ENCODE measurements at regions not wholly inside any gene's neighbourhood (a gene's known extent, or its start where the extent isn't known, plus 50 kb on each side); places are given as distances from the start of the nearest gene placed in this dataset.
"Not testable (repeated sequence)": the region's sequence is repeated elsewhere in the genome, so short reads cannot be mapped to it uniquely, and the experiment has no call there.

GRCh38 chr5:125455041-125455440, 708.6 kb upstream of the ZNF608 start:
- TF ChIP-seq CTCF (IDR thresholded peaks at IDR 0.05) = no peak
- no peak for TF ChIP-seq POLR2AphosphoS5 (IDR thresholded peaks at IDR 0.05)
- TF ChIP-seq EP300 (IDR thresholded peaks at IDR 0.05) = no peak
- TF ChIP-seq POLR2A (IDR thresholded peaks at IDR 0.05) = no peak
- Histone ChIP-seq H3K9me3 (no peaks in the 10 kb centered on the region), H3K27me3 (no peaks in the 10 kb centered on the region), H3K4me1 (no peaks in the 10 kb centered on the region), H3K4me3 (no peak overlapping the region), H3K36me3 (no peaks in the 10 kb centered on the region), H3K27ac (no peak overlapping the region)
- no peak for DNase-seq (ENCODE audit: low spot score in 2 of 2)
- WGBS = 57% methylated on average over 1 of the region's 1 CpG

GRCh38 chr5:125456005-125456404, 709.6 kb upstream of the ZNF608 start:
- not testable (repeated sequence) for H3K36me3 ChIP-seq; H3K9me3 ChIP-seq; H3K27ac ChIP-seq; H3K4me3 ChIP-seq; DNase-seq (ENCODE audit: low spot score in 2 of 2); H3K27me3 ChIP-seq; H3K4me1 ChIP-seq
- WGBS = 88% methylated on average over 4 of the region's 4 CpGs

- H3K4me1 ChIP-seq = no peaks in the 10 kb centered on the region
- H3K9me3 ChIP-seq = no peaks in the 10 kb centered on the region
- no peak for DNase-seq (ENCODE audit: low spot score in 2 of 2)
- H3K27ac ChIP-seq = no peak overlapping the region
- no peak for TF ChIP-seq EP300 (IDR thresholded peaks at IDR 0.05)
- no peak for TF ChIP-seq POLR2A (IDR thresholded peaks at IDR 0.05)
- TF ChIP-seq POLR2AphosphoS5 (IDR thresholded peaks at IDR 0.05) = no peak
- TF ChIP-seq CTCF (IDR thresholded peaks at IDR 0.05) = no peak
- H3K27me3 ChIP-seq = no peaks in the 10 kb centered on the region
- H3K4me3 ChIP-seq = no peak overlapping the region
- 82% methylated on average over 4 of the region's 4 CpGs for WGBS
- no peaks in the 10 kb centered on the region for H3K36me3 ChIP-seq
These were observed 711.2 kb upstream of the ZNF608 start for GRCh38 chr5:125457617-125458016.

GRCh38 chr5:125458949-125459348, 712.5 kb upstream of the ZNF608 start:
- H3K9me3 ChIP-seq; H3K27ac ChIP-seq; H3K27me3 ChIP-seq; H3K36me3 ChIP-seq; DNase-seq (ENCODE audit: low spot score in 2 of 2); H3K4me3 ChIP-seq; H3K4me1 ChIP-seq: not testable (repeated sequence)
- WGBS = 90% methylated on average over 2 of the region's 2 CpGs

GRCh38 chr5:125461641-125462072, 715.2 kb upstream of the ZNF608 start:
- Histone ChIP-seq H3K36me3 (no peaks in the 10 kb centered on the region), H3K27ac (no peak overlapping the region), H3K27me3 (no peaks in the 10 kb centered on the region), H3K4me3 (no peak overlapping the region), H3K4me1 (no peaks in the 10 kb centered on the region), H3K9me3 (no peaks in the 10 kb centered on the region)
- 78% methylated on average over 5 of the region's 5 CpGs for WGBS
- DNase-seq (ENCODE audit: low spot score in 2 of 2) = no peak
- TF ChIP-seq CTCF (IDR thresholded peaks at IDR 0.05) (no peak), POLR2A (IDR thresholded peaks at IDR 0.05) (no peak), EP300 (IDR thresholded peaks at IDR 0.05) (no peak), POLR2AphosphoS5 (IDR thresholded peaks at IDR 0.05) (no peak)

- no peak overlapping the region for H3K4me3 ChIP-seq
- WGBS = 62% methylated on average over 3 of the region's 3 CpGs
- TF ChIP-seq CTCF (IDR thresholded peaks at IDR 0.05) = no peak
- TF ChIP-seq POLR2A (IDR thresholded peaks at IDR 0.05) = no peak
- H3K4me1 ChIP-seq = no peaks in the 10 kb centered on the region
- H3K27ac ChIP-seq = no peak overlapping the region
- no peak for DNase-seq (ENCODE audit: low spot score in 2 of 2)
- no peaks in the 10 kb centered on the region for H3K36me3 ChIP-seq
- no peaks in the 10 kb centered on the region for H3K27me3 ChIP-seq
- H3K9me3 ChIP-seq = no peaks in the 10 kb centered on the region
These were observed 717.1 kb upstream of the ZNF608 start for GRCh38 chr5:125463466-125464092.

Data from suprapubic skin (tissue), 4 donors.